ENCODE measurements at regions not wholly inside any gene's neighbourhood (a gene's known extent, or its start where the extent isn't known, plus 50 kb on each side); places are given as distances from the start of the nearest gene placed in this dataset.

DNA sequence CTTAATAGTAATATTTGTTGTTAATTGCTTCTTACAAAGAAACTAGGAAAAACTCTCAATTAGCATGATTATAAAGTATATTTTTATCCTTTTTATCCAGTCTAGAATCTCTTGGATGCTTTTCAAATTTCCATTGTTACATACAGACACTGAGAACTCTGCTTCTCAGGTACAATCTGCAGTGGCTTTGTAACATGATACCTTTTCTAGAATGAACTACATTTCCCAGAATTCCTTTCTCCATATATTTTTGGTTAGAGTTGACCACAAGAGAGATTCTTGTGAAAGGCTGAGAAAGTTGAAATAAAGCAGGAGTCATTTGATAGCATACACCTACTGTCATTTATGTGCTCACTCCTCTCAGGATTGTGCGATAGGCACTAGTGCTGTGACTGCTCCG, 148.6 kb downstream of the SLITRK6 start:
- no peaks in the 10 kb centered on the region for H3K9me3 ChIP-seq
- no peak overlapping the region for H3K4me3 ChIP-seq
- DNase-seq: no peak
- no peak overlapping the region for H3K27ac ChIP-seq
- no peaks in the 10 kb centered on the region for H3K27me3 ChIP-seq (ENCODE audit: low read depth)
- H3K36me3 ChIP-seq: no peaks in the 10 kb centered on the region
- intact Hi-C loops (cut with DNase I): no loop called here
- no peak for ATAC-seq
- TF ChIP-seq, protein P1, sequence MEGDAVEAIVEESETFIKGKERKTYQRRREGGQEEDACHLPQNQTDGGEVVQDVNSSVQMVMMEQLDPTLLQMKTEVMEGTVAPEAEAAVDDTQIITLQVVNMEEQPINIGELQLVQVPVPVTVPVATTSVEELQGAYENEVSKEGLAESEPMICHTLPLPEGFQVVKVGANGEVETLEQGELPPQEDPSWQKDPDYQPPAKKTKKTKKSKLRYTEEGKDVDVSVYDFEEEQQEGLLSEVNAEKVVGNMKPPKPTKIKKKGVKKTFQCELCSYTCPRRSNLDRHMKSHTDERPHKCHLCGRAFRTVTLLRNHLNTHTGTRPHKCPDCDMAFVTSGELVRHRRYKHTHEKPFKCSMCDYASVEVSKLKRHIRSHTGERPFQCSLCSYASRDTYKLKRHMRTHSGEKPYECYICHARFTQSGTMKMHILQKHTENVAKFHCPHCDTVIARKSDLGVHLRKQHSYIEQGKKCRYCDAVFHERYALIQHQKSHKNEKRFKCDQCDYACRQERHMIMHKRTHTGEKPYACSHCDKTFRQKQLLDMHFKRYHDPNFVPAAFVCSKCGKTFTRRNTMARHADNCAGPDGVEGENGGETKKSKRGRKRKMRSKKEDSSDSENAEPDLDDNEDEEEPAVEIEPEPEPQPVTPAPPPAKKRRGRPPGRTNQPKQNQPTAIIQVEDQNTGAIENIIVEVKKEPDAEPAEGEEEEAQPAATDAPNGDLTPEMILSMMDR (IDR thresholded peaks at IDR 0.05): no peak
- H3K4me1 ChIP-seq: no peaks in the 10 kb centered on the region

DNA sequence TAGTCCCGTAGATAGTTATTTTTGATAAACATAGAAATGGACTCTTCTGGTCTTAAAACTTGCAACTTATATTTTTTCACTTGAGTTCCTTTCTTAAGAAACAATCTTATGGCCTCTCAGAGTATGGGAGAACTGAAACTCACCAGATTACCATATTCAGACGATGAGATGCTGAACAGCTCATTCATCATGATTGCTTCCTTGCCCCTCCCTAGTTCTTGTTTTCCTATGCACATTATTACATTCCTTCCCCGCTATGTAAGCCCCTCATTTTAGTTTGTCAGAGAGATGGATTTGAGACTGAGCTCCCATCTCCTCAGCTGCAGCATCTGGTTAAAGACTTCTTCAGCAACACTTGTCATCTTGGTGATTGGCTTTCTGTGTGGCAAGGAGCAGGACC, 158.5 kb downstream of the SLITRK6 start:
- intact Hi-C loops (cut with DNase I): no loop called here

DNA sequence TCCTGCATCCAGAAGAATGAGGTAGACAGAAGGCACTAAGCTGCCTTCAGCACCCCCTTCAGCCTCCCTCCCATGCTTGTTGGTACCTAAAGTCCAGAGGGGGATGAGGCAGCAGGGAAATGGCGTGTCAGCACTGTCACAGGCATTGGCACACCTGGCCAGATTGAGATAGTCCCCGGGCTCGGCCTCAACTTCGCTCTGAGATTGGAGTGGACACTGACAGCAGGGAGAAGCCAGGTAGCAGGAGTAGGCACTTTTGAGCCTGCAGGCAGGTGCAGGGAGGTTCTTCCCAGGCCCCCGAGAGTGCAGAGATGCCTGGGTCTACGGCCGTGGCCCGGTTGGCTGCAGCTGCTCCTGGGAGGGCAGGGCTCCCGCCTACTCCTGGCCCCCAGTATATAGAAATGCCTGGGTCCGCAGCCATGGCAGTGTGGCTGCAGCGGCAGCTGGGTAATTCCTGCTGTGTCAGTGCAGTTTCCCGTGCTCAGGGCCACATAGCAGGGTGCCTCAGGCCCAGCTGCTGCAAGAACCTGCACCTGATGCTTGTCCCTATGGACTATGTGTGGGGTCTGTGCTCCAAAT, 160.3 kb downstream of the SLITRK6 start:
- DNase-seq (no peak), ATAC-seq (peak in 1 of 2 donors; percentile 21)
- no peaks in the 10 kb centered on the region for H3K27me3 ChIP-seq (ENCODE audit: low read depth)
- TF ChIP-seq, protein P1 (IDR thresholded peaks at IDR 0.05): no peak
- H3K27ac ChIP-seq: no peak overlapping the region
- H3K4me1 ChIP-seq: no peaks in the 10 kb centered on the region
- intact Hi-C loops (cut with DNase I): no loop called here
- H3K36me3 ChIP-seq: no peaks in the 10 kb centered on the region
- H3K4me3 ChIP-seq: no peak overlapping the region
- H3K9me3 ChIP-seq: no peaks in the 10 kb centered on the region

More for the DNA sequence above, 158.5 kb downstream of the SLITRK6 start:
- Histone ChIP-seq H3K4me3 (no peak overlapping the region), H3K36me3 (no peaks in the 10 kb centered on the region), H3K27me3 (ENCODE audit: low read depth) (no peaks in the 10 kb centered on the region), H3K27ac (no peak overlapping the region), H3K9me3 (no peaks in the 10 kb centered on the region), H3K4me1 (no peaks in the 10 kb centered on the region)
- ATAC-seq: no peak
- TF ChIP-seq, protein P1 (IDR thresholded peaks at IDR 0.05): no peak
- DNase-seq: no peak

DNA sequence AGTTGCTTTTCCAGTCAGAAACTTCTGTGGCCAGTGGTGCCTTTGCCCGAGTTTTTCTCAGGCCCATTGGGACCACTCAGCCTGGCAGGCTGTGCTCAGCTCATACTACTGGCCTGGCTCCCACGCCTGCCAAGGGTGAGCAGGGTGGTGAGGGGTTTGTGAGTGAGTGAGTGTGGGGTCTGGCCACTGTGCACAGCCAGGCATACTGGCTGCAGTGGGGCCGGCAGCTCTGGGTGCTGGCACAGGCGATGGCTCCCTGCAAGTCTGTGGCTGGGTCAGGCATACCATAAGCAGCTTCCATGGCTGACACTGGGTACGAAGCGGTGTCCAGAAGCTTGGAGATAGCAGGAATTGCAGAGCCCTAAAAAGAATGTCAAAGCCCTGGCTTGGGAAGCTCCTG, 161.0 kb downstream of the SLITRK6 start:
- H3K36me3 ChIP-seq: no peaks in the 10 kb centered on the region
- TF ChIP-seq, protein P1 (IDR thresholded peaks at IDR 0.05): no peak
- H3K9me3 ChIP-seq: no peaks in the 10 kb centered on the region
- no peaks in the 10 kb centered on the region for H3K27me3 ChIP-seq (ENCODE audit: low read depth)
- H3K27ac ChIP-seq: no peak overlapping the region
- no peaks in the 10 kb centered on the region for H3K4me1 ChIP-seq
- no peak overlapping the region for H3K4me3 ChIP-seq
- intact Hi-C loops (cut with DNase I): no loop called here
- ATAC-seq: no peak
- no peak for DNase-seq

DNA sequence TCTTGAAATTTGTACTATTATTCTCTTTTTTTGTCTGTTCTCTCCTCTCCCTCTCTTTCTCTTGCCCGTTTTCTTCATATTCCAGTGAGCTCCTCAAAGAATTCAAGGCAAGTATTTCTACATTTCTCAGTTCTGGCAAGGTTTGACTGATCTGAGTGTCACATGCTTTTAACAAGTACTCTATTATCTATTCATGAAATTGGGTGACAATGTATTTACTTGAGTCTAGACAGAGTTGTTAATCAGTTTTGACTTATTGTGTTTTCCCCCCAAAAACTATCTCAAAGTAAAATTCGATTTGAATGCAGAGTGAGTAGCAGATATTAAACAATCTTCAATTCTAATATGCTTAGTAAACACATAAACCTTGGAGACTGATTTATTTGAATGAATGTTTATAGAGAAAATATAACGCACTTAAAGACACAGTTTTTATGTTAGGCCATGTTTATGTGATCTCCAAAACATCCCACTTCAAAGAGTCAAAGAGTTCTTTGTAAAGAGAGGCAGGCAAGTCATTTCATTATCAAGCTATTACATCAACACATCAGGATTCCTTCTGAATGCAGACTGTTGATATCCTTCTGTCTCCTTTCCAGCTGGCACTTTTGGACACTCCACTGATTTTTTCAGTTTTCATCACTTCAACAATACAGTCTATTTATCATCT, 166.6 kb downstream of the SLITRK6 start:
- no peaks in the 10 kb centered on the region for H3K9me3 ChIP-seq
- no peak overlapping the region for H3K27ac ChIP-seq
- H3K27me3 ChIP-seq (ENCODE audit: low read depth): no peaks in the 10 kb centered on the region
- H3K4me1 ChIP-seq: no peaks in the 10 kb centered on the region
- no peaks in the 10 kb centered on the region for H3K36me3 ChIP-seq
- H3K4me3 ChIP-seq: no peak overlapping the region
- TF ChIP-seq, protein P1 (IDR thresholded peaks at IDR 0.05): no peak
- intact Hi-C loops (cut with DNase I): no loop called here
- no peak for DNase-seq
- no peak for ATAC-seq
